WTC11 (cell line): ENCODE measurements at regions not wholly inside any gene's neighbourhood (a gene's known extent, or its start where the extent isn't known, plus 50 kb on each side); places are given as distances from the start of the nearest gene placed in this dataset.

Source experiments
- CREB1 ChIP-seq: sonication (generic); formaldehyde crosslinking; IDR thresholded peaks from 2 replicates; pipeline ENCODE4 v1.8.0; 2023; ENCODE audit warnings: mild to moderate bottlenecking, missing genetic modification reagents
- CTCF ChIP-seq: fragments of 200-600 bp; IDR thresholded peaks from 2 replicates; pipeline ENCODE4 v1.8.0; 2022; ENCODE audit warnings: antibody characterized with exemption
- E2F1 ChIP-seq: sonication (generic); formaldehyde crosslinking; IDR thresholded peaks from 2 replicates; pipeline ENCODE4 v1.8.0; 2022; ENCODE audit warnings: mild to moderate bottlenecking, missing genetic modification reagents
- ESRRA ChIP-seq: sonication (generic); formaldehyde crosslinking; IDR thresholded peaks from 2 replicates; pipeline ENCODE4 v1.8.1; 2022; ENCODE audit warnings: mild to moderate bottlenecking, missing genetic modification reagents, borderline replicate concordance
- NR3C1 ChIP-seq: sonication (generic); formaldehyde crosslinking; conservative IDR thresholded peaks from 2 replicates; pipeline ENCODE4 v1.8.1; 2023; ENCODE audit warnings: low read depth, mild to moderate bottlenecking, missing genetic modification reagents
- USF2 ChIP-seq: sonication (generic); formaldehyde crosslinking; IDR thresholded peaks from 2 replicates; pipeline ENCODE4 v1.8.1; 2023; ENCODE audit warnings: mild to moderate bottlenecking, missing genetic modification reagents, moderate library complexity

- TF ChIP-seq CTCF (no peak), CREB1 (CRISPR knock-in tag) (no peak), E2F1 (CRISPR knock-in tag) (no peak), NR3C1 (CRISPR knock-in tag) (no peak), USF2 (CRISPR knock-in tag) (no peak), ESRRA (CRISPR knock-in tag) (no peak)
Measured at GRCh38 chr2:114283774-114284173, 158.7 kb upstream of the DPP10 start.
